CD4-positive, alpha-beta T cell treated with Interleukin-12 subunit alpha and Interleukin-12 subunit beta, for 1 hour (primary cell): ENCODE measurements at regions not wholly inside any gene's neighbourhood (a gene's known extent, or its start where the extent isn't known, plus 50 kb on each side); places are given as distances from the start of the nearest gene placed in this dataset.
"Not testable (repeated sequence)": the region's sequence is repeated elsewhere in the genome, so short reads cannot be mapped to it uniquely, and the experiment has no call there.

Source experiments
- DNase-seq: peaks from one replicate; pipeline ENCODE4 v3.0.0-alpha.2; 2020

- DNase-seq = no peak
Measured at GRCh38 chr4:132557660-132558059, 591.4 kb upstream of the PCDH10 start.

GRCh38 chr4:132564920-132565319 is 584.2 kb upstream of the PCDH10 start:
- no peak for DNase-seq

- no peak for DNase-seq
Measured at GRCh38 chr4:132565542-132565941, 583.6 kb upstream of the PCDH10 start.

- no peak for DNase-seq
Measured at GRCh38 chr4:132572210-132572609, 576.9 kb upstream of the PCDH10 start.

- no peak for DNase-seq
Measured at GRCh38 chr4:132587626-132588025, 561.5 kb upstream of the PCDH10 start.

- DNase-seq = no peak
Measured at GRCh38 chr4:132592340-132592739, 556.8 kb upstream of the PCDH10 start.

GRCh38 chr4:132592850-132593249 is 556.2 kb upstream of the PCDH10 start:
- DNase-seq = no peak

GRCh38 chr4:132593717-132594400 is 555.2 kb upstream of the PCDH10 start:
- DNase-seq = no peak

GRCh38 chr4:132596186-132596585 is 552.9 kb upstream of the PCDH10 start:
- no peak for DNase-seq

- no peak for DNase-seq
Measured at GRCh38 chr4:132605551-132605950, 543.5 kb upstream of the PCDH10 start.

GRCh38 chr4:132614682-132615081 is 534.4 kb upstream of the PCDH10 start:
- no peak for DNase-seq

GRCh38 chr4:132619968-132620367 is 529.1 kb upstream of the PCDH10 start:
- no peak for DNase-seq

- no peak for DNase-seq
Measured at GRCh38 chr4:132642016-132642817, 506.9 kb upstream of the PCDH10 start.

GRCh38 chr4:132646186-132646585 is 502.9 kb upstream of the PCDH10 start:
- DNase-seq = no peak

GRCh38 chr4:132651196-132651595 is 497.9 kb upstream of the PCDH10 start:
- DNase-seq = no peak

GRCh38 chr4:132660181-132660580 is 488.9 kb upstream of the PCDH10 start:
- no peak for DNase-seq

GRCh38 chr4:132662456-132662855 is 486.6 kb upstream of the PCDH10 start:
- DNase-seq = no peak

GRCh38 chr4:132669786-132670185 is 479.3 kb upstream of the PCDH10 start:
- DNase-seq = no peak

GRCh38 chr4:132670557-132670956 is 478.5 kb upstream of the PCDH10 start:
- no peak for DNase-seq

- no peak for DNase-seq
Measured at GRCh38 chr4:132683957-132684356, 465.1 kb upstream of the PCDH10 start.

- no peak for DNase-seq
Measured at GRCh38 chr4:132691026-132691425, 458.1 kb upstream of the PCDH10 start.

- no peak for DNase-seq
Measured at GRCh38 chr4:132691668-132692067, 457.4 kb upstream of the PCDH10 start.

GRCh38 chr4:132694775-132695174 is 454.3 kb upstream of the PCDH10 start:
- no peak for DNase-seq

- not testable (repeated sequence) for DNase-seq
Measured at GRCh38 chr4:132697505-132697904, 451.6 kb upstream of the PCDH10 start.

GRCh38 chr4:132707955-132708354 is 441.1 kb upstream of the PCDH10 start:
- no peak for DNase-seq
